ENCODE measurements at regions not wholly inside any gene's neighbourhood (a gene's known extent, or its start where the extent isn't known, plus 50 kb on each side); places are given as distances from the start of the nearest gene placed in this dataset.

- DNase-seq = no peak
These were observed 110.0 kb upstream of the ADARB2 start for GRCh38 chr10:1847361-1847760.

- DNase-seq = no peak
These were observed 108.7 kb upstream of the ADARB2 start for GRCh38 chr10:1846032-1846431.

DNA sequence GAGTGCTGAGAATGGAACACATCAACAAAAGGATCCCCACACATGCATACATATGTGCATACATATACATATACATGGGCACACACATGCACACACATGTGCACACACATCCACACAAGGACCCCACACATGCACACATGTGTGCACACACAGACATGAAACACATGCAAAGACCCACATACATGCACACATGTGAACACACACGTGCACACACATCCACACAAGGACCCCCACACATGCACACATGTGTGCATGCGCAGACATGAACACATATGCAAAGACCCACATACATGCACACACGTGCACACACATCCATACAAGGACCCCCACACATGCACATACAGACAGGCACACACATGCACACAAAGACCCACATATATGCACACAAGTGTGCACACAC is 104.4 kb upstream of the ADARB2 start:
- no peak for DNase-seq

- DNase-seq = no peak
These were observed 92.4 kb upstream of the ADARB2 start for GRCh38 chr10:1829712-1830111.

DNA sequence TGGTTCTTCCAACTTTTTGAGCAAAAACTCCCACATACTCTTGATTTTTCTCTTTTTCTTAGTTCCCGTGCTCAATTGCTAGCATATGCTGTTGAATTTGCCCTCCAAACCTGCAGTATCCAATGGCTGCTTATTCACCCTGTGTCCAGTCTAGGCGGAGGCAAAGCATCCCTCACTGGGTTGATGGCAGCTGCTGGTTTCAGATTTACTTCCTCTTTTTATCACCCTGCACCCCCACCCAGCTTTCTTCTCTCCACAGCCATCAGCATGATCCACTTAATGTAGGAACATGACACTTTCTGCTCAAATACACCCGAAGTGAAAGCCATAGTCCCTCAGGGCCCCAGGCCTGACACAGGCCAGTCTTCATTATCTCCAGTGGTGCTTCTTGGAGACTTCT is 87.6 kb upstream of the ADARB2 start:
- no peak for DNase-seq

- no peak for DNase-seq
These were observed 77.2 kb upstream of the ADARB2 start for GRCh38 chr10:1814556-1814955.

- no peak for DNase-seq
These were observed 71.9 kb upstream of the ADARB2 start for GRCh38 chr10:1809139-1809741.

GRCh38 chr10:1807924-1808323 is 70.6 kb upstream of the ADARB2 start:
- no peak for DNase-seq

- DNase-seq = no peak
These were observed 69.9 kb upstream of the ADARB2 start for GRCh38 chr10:1807196-1807595.

GRCh38 chr10:1802413-1802812 is 65.1 kb upstream of the ADARB2 start:
- no peak for DNase-seq

GRCh38 chr10:1788401-1788800 is 51.1 kb upstream of the ADARB2 start:
- DNase-seq = no peak

Measured in activated T-cell treated with anti-CD3 and anti-CD28 coated beads for 4 hours (primary cell).